HepG2 (cell line): ENCODE measurements at regions not wholly inside any gene's neighbourhood (a gene's known extent, or its start where the extent isn't known, plus 50 kb on each side); places are given as distances from the start of the nearest gene placed in this dataset.
A peak's percentile ranks its signal among the peaks of the same experiment; 100 is the strongest.

ENCODE experiments used
- ATAD3A ChIP-seq: sonication (generic); formaldehyde crosslinking; IDR thresholded peaks from 2 replicates; pipeline ENCODE4 v1.4.0; 2020; ENCODE audit warnings: missing genetic modification reagents
- CBX5 ChIP-seq: sonication (generic); formaldehyde crosslinking; IDR thresholded peaks from 2 replicates; pipeline ENCODE4 v1.4.0; 2020; ENCODE audit warnings: missing genetic modification reagents, borderline replicate concordance
- CCDC6 ChIP-seq: sonication (generic); formaldehyde crosslinking; IDR thresholded peaks from 2 replicates; pipeline ENCODE4 v1.8.1; 2022; ENCODE audit warnings: mild to moderate bottlenecking, missing genetic modification reagents, moderate library complexity
- ERF ChIP-seq: IDR thresholded peaks from 2 replicates; pipeline ENCODE4 v1.6.1; 2018; ENCODE audit warnings: missing biosample characterization, missing genetic modification reagents
- HIVEP1 ChIP-seq: sonication (generic); formaldehyde crosslinking; IDR thresholded peaks from 2 replicates; pipeline ENCODE4 v1.4.0; 2020; ENCODE audit warnings: mild to moderate bottlenecking, missing genetic modification reagents
- MEIS2 ChIP-seq: sonication (generic); formaldehyde crosslinking; IDR thresholded peaks from 2 replicates; pipeline ENCODE4 v1.9.0; 2021; ENCODE audit warnings: mild to moderate bottlenecking, missing genetic modification reagents
- ZBTB44 ChIP-seq: sonication (generic); formaldehyde crosslinking; IDR thresholded peaks from 2 replicates; pipeline ENCODE4 v1.4.0; 2020; ENCODE audit warnings: missing genetic modification reagents
- ZNF225 ChIP-seq: sonication (generic); formaldehyde crosslinking; IDR thresholded peaks from 2 replicates; pipeline ENCODE4 v1.4.0; 2020; ENCODE audit warnings: mild to moderate bottlenecking, missing genetic modification reagents
- ZNF333 ChIP-seq: sonication (generic); formaldehyde crosslinking; IDR thresholded peaks from 2 replicates; pipeline ENCODE4 v1.4.0; 2020; ENCODE audit warnings: mild to moderate bottlenecking, missing genetic modification reagents, borderline replicate concordance
- ZNF350 ChIP-seq: sonication (generic); formaldehyde crosslinking; IDR thresholded peaks from 2 replicates; pipeline ENCODE4 v1.4.0; 2020; ENCODE audit warnings: mild to moderate bottlenecking, low read depth, missing genetic modification reagents, borderline replicate concordance
- ZNF441 ChIP-seq: sonication (generic); formaldehyde crosslinking; IDR thresholded peaks from 2 replicates; pipeline ENCODE4 v1.7.0; 2021; ENCODE audit warnings: missing genetic modification reagents, borderline replicate concordance
- ZNF501 ChIP-seq: sonication (generic); formaldehyde crosslinking; IDR thresholded peaks from 2 replicates; pipeline ENCODE4 v1.5.1; 2020; ENCODE audit warnings: mild to moderate bottlenecking, moderate library complexity, missing genetic modification reagents
- ZNF616 ChIP-seq: sonication (generic); formaldehyde crosslinking; IDR thresholded peaks from 2 replicates; pipeline ENCODE4 v1.5.0; 2020; ENCODE audit warnings: low read depth, mild to moderate bottlenecking, missing genetic modification reagents
- ZNF781 ChIP-seq: sonication (generic); formaldehyde crosslinking; IDR thresholded peaks from 2 replicates; pipeline ENCODE4 v1.5.1; 2020; ENCODE audit warnings: borderline replicate concordance, mild to moderate bottlenecking, missing genetic modification reagents; ENCODE audit errors: not compliant biosample characterization
- TF ChIP-seq, protein P1 (sequence below): sonication (generic); formaldehyde crosslinking; IDR thresholded peaks from 2 replicates; pipeline ENCODE4 v1.4.0; 2020; ENCODE audit warnings: missing genetic modification reagents, low read depth, mild to moderate bottlenecking, borderline replicate concordance
- TF ChIP-seq, protein P2 (sequence below): sonication (generic); formaldehyde crosslinking; IDR thresholded peaks from 2 replicates; pipeline ENCODE4 v1.5.0; 2020; ENCODE audit warnings: mild to moderate bottlenecking, missing genetic modification reagents, moderate library complexity
- TF ChIP-seq, protein P3 (sequence below): sonication (generic); formaldehyde crosslinking; IDR thresholded peaks from 2 replicates; pipeline ENCODE4 v1.8.0; 2022; ENCODE audit warnings: mild to moderate bottlenecking, missing genetic modification reagents
- TF ChIP-seq, protein P4 (sequence below): sonication (generic); formaldehyde crosslinking; IDR thresholded peaks from 2 replicates; pipeline ENCODE4 v1.5.1; 2020; ENCODE audit warnings: mild to moderate bottlenecking, moderate library complexity, missing genetic modification reagents
- TF ChIP-seq, protein P5 (sequence below): sonication (generic); formaldehyde crosslinking; IDR thresholded peaks from 2 replicates; pipeline ENCODE4 v1.4.0; 2020; ENCODE audit warnings: mild to moderate bottlenecking, missing genetic modification reagents

- no peak for TF ChIP-seq ZNF781 (CRISPR knock-in tag)
- TF ChIP-seq ZNF441: 0 out of 2 replicates have a peak, but pooled peaks have one; percentile 22
- TF ChIP-seq, protein P1, sequence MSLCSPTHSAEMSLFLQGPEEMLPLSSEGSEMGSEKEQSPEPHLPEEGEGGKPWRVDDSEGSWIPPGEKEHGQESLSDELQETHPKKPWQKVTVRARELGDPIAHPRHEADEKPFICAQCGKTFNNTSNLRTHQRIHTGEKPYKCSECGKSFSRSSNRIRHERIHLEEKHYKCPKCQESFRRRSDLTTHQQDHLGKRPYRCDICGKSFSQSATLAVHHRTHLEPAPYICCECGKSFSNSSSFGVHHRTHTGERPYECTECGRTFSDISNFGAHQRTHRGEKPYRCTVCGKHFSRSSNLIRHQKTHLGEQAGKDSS (CRISPR knock-in tag): no peak
- TF ChIP-seq ZNF225 (CRISPR knock-in tag): peak; percentile 43; the same call in 1 of the 2 replicates
- TF ChIP-seq, protein P2, sequence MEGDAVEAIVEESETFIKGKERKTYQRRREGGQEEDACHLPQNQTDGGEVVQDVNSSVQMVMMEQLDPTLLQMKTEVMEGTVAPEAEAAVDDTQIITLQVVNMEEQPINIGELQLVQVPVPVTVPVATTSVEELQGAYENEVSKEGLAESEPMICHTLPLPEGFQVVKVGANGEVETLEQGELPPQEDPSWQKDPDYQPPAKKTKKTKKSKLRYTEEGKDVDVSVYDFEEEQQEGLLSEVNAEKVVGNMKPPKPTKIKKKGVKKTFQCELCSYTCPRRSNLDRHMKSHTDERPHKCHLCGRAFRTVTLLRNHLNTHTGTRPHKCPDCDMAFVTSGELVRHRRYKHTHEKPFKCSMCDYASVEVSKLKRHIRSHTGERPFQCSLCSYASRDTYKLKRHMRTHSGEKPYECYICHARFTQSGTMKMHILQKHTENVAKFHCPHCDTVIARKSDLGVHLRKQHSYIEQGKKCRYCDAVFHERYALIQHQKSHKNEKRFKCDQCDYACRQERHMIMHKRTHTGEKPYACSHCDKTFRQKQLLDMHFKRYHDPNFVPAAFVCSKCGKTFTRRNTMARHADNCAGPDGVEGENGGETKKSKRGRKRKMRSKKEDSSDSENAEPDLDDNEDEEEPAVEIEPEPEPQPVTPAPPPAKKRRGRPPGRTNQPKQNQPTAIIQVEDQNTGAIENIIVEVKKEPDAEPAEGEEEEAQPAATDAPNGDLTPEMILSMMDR (CRISPR knock-in tag): peak; percentile 96
- TF ChIP-seq ZNF616 (CRISPR knock-in tag): no peak
- TF ChIP-seq ZNF350 (CRISPR knock-in tag): peak; percentile 30; the same call in 1 of the 2 replicates
- TF ChIP-seq CCDC6 (CRISPR knock-in tag): no peak
- peak; percentile 36; the same call in 1 of the 2 replicates for TF ChIP-seq HIVEP1 (CRISPR knock-in tag)
- TF ChIP-seq, protein P3, sequence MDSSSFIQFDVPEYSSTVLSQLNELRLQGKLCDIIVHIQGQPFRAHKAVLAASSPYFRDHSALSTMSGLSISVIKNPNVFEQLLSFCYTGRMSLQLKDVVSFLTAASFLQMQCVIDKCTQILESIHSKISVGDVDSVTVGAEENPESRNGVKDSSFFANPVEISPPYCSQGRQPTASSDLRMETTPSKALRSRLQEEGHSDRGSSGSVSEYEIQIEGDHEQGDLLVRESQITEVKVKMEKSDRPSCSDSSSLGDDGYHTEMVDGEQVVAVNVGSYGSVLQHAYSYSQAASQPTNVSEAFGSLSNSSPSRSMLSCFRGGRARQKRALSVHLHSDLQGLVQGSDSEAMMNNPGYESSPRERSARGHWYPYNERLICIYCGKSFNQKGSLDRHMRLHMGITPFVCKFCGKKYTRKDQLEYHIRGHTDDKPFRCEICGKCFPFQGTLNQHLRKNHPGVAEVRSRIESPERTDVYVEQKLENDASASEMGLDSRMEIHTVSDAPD (CRISPR knock-in tag): no peak
- TF ChIP-seq CBX5 (CRISPR knock-in tag): 0 out of 2 replicates have a peak, but pooled peaks have one; percentile 39
- no peak for TF ChIP-seq ATAD3A (CRISPR knock-in tag)
- TF ChIP-seq MEIS2 (CRISPR knock-in tag): 0 out of 2 replicates have a peak, but pooled peaks have one; percentile 32
- TF ChIP-seq, protein P4, sequence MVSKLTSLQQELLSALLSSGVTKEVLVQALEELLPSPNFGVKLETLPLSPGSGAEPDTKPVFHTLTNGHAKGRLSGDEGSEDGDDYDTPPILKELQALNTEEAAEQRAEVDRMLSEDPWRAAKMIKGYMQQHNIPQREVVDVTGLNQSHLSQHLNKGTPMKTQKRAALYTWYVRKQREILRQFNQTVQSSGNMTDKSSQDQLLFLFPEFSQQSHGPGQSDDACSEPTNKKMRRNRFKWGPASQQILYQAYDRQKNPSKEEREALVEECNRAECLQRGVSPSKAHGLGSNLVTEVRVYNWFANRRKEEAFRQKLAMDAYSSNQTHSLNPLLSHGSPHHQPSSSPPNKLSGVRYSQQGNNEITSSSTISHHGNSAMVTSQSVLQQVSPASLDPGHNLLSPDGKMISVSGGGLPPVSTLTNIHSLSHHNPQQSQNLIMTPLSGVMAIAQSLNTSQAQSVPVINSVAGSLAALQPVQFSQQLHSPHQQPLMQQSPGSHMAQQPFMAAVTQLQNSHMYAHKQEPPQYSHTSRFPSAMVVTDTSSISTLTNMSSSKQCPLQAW (CRISPR knock-in tag): 0 out of 2 replicates have a peak, but pooled peaks have one; percentile 56
- TF ChIP-seq, protein P5, sequence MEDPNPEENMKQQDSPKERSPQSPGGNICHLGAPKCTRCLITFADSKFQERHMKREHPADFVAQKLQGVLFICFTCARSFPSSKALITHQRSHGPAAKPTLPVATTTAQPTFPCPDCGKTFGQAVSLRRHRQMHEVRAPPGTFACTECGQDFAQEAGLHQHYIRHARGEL (CRISPR knock-in tag): no peak
- TF ChIP-seq ZBTB44 (CRISPR knock-in tag): no peak
- TF ChIP-seq ZNF501 (CRISPR knock-in tag): peak; percentile 57; the same call in 1 of the 2 replicates
- TF ChIP-seq ERF: peak; percentile 50; the same call in 1 of the 2 replicates
- peak; percentile 65; the same call in 1 of the 2 replicates for TF ChIP-seq ZNF333 (CRISPR knock-in tag)
- TF ChIP-seq, all 625 proteins: peak for 54
Observed at GRCh38 chr15:98421419-98422129, 226.8 kb upstream of the IGF1R start (continued).
